ENCODE measurements at regions not wholly inside any gene's neighbourhood (a gene's known extent, or its start where the extent isn't known, plus 50 kb on each side); places are given as distances from the start of the nearest gene placed in this dataset.

DNA sequence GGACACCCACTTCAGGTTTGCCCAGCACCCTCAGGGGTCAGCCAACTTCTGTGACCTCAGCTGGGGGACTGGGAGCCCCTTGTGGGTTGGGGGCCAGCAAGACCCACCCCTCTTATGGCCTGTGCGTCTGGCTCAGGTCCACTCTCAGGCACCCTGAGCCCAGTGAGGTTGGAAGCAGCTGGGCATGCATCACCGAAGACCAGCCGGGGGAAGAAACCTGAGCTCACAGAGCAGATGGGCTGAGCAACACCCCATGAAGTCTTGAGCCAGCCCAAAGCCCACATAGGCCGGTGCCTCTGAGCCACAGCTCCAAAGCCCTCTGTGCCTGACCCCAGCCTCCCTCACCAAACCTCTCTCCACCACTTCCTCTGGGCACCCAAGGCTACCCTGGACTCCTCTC, 166.7 kb downstream of the RBFOX3 start:
- Histone ChIP-seq H3K27me3 (ENCODE audit: insufficient read depth, low read length) (peaks cover 4% of the 10 kb centered on the region), H3K36me3 (ENCODE audit: insufficient read depth, low read length) (no peaks in the 10 kb centered on the region), H3K4me3 (ENCODE audit: low read length) (no peak overlapping the region), H2AFZ (ENCODE audit: low read depth, low read length) (no peak overlapping the region), H3K9me3 (ENCODE audit: low read length) (no peaks in the 10 kb centered on the region), H3K4me1 (ENCODE audit: insufficient read depth, low read length) (no peaks in the 10 kb centered on the region)

DNA sequence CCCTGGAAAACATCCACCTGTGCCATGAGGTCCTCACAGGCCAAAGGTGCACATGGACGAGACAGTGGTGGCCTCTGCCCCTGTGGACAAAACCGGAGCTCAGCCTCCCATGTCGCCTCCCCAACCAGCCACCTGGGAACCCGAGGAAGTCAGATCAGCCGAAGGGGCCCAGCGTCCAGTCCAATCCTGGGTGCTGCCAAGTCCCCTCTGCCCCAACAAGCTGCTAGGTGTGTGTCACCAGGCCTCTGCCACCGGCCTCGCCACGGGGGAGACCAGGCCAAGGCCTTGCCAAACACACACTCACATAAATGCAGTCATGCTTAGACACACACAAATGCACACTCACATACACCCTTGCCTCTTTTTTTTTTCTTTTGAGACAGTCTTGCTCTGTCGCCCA, 167.8 kb downstream of the RBFOX3 start:
- Histone ChIP-seq H3K36me3 (ENCODE audit: insufficient read depth, low read length) (no peaks in the 10 kb centered on the region), H3K9me3 (ENCODE audit: low read length) (no peaks in the 10 kb centered on the region), H2AFZ (ENCODE audit: low read depth, low read length) (no peak overlapping the region), H3K4me3 (ENCODE audit: low read length) (no peak overlapping the region), H3K27me3 (ENCODE audit: insufficient read depth, low read length) (peaks cover 4% of the 10 kb centered on the region), H3K4me1 (ENCODE audit: insufficient read depth, low read length) (no peaks in the 10 kb centered on the region)

DNA sequence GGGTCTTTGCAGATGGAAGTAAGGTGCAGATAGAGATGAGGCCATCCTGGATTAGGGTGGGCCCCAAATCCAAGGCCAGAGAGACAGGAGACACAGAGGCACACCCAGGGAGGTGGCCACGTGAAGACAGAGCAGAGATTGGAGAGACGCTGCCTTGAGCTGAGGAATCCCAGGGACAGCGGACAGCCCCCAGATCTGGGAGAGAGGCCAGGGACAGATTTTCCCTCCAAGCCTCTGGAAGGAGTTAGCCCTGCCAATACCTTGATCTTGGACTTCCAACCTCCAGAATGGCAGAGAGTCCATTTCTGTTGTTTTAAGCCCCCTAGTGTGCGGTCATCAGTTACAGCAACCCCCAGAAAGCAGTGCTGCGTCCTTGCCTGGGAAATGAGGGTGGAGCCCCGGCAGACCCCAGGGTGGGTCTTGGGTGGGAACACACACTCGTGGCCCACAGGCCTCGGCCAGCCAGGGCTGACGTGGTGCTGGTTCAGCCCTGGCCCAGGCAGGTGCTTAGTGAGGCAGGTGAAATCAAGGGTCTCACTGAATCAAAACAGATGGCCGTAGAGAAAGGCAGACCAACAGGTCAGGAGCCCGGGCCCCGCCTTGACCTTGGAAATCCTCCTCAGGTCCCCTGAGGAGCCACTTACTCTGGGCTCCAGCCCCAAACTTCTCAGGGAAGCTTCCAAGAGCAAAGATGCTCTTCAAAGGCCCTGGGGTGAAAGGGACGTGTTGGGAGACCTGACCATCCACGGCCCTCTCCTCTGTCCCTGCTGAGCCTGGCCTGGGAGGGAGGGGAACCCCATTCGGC, 169.3 kb downstream of the RBFOX3 start:
- peaks cover 13% of the 10 kb centered on the region for H3K27me3 ChIP-seq (ENCODE audit: insufficient read depth, low read length)
- H3K4me3 ChIP-seq (ENCODE audit: low read length), result no peak overlapping the region
- no peaks in the 10 kb centered on the region for H3K4me1 ChIP-seq (ENCODE audit: insufficient read depth, low read length)
- no peaks in the 10 kb centered on the region for H3K9me3 ChIP-seq (ENCODE audit: low read length)
- H2AFZ ChIP-seq (ENCODE audit: low read depth, low read length), result no peak overlapping the region
- no peaks in the 10 kb centered on the region for H3K36me3 ChIP-seq (ENCODE audit: insufficient read depth, low read length)

DNA sequence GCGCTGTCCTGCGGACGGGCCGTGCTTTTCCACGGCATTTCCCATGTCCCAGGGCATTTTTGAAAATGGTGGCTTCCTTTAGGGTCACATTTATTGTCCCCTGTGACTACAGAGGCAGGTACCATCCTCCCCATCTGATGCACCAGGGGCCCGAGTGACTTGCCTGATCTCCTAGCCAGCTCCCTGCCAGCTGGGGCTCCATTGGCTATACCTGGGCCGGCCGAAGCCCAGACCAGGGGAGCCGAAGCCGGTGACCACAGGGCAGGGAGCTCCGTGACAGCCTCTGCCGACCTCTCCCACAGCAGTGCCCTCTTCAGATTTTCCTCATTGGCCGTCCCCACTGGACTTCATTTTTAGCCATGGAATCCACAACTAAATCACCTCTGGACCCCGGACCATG, 170.6 kb downstream of the RBFOX3 start:
- Histone ChIP-seq H3K4me3 (ENCODE audit: low read length) (no peak overlapping the region), H3K36me3 (ENCODE audit: insufficient read depth, low read length) (no peaks in the 10 kb centered on the region), H3K27me3 (ENCODE audit: insufficient read depth, low read length) (peaks cover 13% of the 10 kb centered on the region), H3K9me3 (ENCODE audit: low read length) (no peaks in the 10 kb centered on the region), H3K4me1 (ENCODE audit: insufficient read depth, low read length) (no peaks in the 10 kb centered on the region), H2AFZ (ENCODE audit: low read depth, low read length) (no peak overlapping the region)

DNA sequence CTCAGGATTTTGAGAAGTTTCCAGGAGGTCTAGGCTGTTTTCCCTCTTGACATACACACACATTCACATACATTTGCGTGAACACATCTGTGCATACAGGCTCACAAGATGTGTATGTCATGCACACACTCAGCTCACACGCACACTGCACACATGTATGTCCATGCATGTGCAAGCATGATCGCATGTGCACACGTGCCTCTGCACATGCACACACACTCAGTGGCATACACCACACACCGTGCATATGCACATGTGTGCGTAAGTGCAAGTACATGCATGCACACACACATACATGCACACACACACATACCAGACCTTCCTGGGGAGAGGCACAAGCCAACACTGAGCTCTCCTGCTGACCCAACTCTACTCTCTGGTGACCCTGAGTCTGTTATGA, 171.4 kb downstream of the RBFOX3 start:
- Histone ChIP-seq H3K27me3 (ENCODE audit: insufficient read depth, low read length) (peaks cover 13% of the 10 kb centered on the region), H3K4me1 (ENCODE audit: insufficient read depth, low read length) (no peaks in the 10 kb centered on the region), H3K4me3 (ENCODE audit: low read length) (no peak overlapping the region), H2AFZ (ENCODE audit: low read depth, low read length) (no peak overlapping the region), H3K9me3 (ENCODE audit: low read length) (no peaks in the 10 kb centered on the region), H3K36me3 (ENCODE audit: insufficient read depth, low read length) (no peaks in the 10 kb centered on the region)

DNA sequence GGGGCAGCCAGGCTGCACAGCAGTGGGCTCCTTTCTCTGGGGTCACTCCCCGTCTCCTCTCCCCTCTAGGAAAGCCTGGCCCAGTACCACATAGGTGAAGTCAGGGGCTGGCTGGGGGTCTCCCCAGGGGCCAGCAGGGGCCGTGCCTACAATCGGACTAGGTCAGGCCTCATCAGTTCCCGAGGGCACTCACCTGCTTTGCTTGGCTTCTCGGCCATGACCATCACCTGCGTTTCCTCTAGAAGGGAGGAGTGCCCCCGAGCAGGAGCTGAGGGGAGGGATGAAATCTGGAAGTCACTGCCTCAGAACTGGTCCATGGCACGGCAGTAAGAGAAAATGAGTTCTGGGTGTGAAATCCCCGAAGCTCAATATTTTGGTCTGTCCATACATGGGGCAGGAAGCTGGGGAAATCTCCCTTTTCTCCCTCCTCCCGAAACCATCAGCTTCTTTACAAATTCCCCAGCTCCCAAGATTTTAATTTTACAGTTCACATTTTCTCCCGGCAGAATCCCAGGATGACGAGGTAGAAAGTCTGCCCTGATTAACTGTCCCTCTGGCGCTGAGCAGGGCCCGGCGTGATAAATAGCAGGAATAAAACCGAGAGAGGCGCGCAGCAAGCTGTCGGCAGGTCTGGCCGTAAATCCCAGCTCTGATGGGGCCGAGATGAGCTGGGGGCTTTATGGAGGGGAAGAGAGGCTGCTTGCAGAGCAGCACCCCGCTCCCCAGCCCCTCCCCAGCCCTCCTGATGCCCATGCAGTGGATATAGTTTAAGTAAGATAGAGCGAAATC, 172.1 kb downstream of the RBFOX3 start:
- no peaks in the 10 kb centered on the region for H3K9me3 ChIP-seq (ENCODE audit: low read length)
- H3K4me1 ChIP-seq (ENCODE audit: insufficient read depth, low read length), result no peaks in the 10 kb centered on the region
- no peaks in the 10 kb centered on the region for H3K36me3 ChIP-seq (ENCODE audit: insufficient read depth, low read length)
- H3K27me3 ChIP-seq (ENCODE audit: insufficient read depth, low read length), result peaks cover 13% of the 10 kb centered on the region
- H3K4me3 ChIP-seq (ENCODE audit: low read length), result no peak overlapping the region
- H2AFZ ChIP-seq (ENCODE audit: low read depth, low read length), result no peak overlapping the region

DNA sequence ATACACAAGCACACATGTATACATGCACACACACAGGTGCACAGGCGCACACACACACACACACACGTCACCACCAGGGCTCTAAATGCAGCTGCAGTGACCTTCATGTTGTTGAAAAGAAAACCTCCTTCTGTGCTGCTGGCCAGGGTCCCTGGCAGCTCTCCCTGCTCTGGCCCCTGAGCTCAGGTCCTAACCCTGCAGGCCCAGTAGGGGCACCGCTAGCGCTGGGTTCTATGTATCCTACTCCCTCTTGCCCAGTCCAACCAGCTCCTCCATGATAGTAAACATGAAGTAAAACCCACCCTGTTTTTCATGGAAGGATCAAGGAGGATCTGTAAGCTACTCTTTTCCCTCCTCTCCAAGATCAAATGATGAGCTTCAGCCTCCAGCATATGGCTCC, 172.8 kb downstream of the RBFOX3 start:
- no peaks in the 10 kb centered on the region for H3K4me1 ChIP-seq (ENCODE audit: insufficient read depth, low read length)
- no peak overlapping the region for H3K4me3 ChIP-seq (ENCODE audit: low read length)
- H3K27me3 ChIP-seq (ENCODE audit: insufficient read depth, low read length), result peaks cover 13% of the 10 kb centered on the region

DNA sequence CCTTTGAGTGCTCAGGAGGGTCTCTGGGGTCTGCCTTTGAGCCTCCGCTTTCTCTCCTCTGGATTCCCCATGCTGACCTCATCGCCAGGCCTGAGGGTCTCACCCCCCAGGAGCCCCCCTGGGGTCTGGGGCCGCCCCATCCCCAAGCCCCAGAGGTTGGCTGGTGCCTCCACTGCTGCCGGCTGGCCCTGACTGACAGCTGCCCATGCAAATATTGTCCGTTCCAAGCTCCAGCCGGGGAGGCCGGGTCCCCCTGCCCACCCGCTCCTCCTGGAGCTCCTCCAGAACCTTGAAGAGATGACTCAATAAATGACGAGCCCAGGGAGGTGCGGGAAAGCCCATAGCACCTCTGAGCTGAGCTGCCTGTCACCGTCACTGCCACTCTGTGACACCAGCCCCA, 173.8 kb downstream of the RBFOX3 start:
- no peaks in the 10 kb centered on the region for H3K36me3 ChIP-seq (ENCODE audit: insufficient read depth, low read length)
- H2AFZ ChIP-seq (ENCODE audit: low read depth, low read length), result no peak overlapping the region
- no peaks in the 10 kb centered on the region for H3K4me1 ChIP-seq (ENCODE audit: insufficient read depth, low read length)
- H3K9me3 ChIP-seq (ENCODE audit: low read length), result no peaks in the 10 kb centered on the region
- H3K4me3 ChIP-seq (ENCODE audit: low read length), result no peak overlapping the region
- H3K27me3 ChIP-seq (ENCODE audit: insufficient read depth, low read length), result peaks cover 13% of the 10 kb centered on the region

More for the DNA sequence above, 172.8 kb downstream of the RBFOX3 start:
- H2AFZ ChIP-seq (ENCODE audit: low read depth, low read length), result no peak overlapping the region
- no peaks in the 10 kb centered on the region for H3K36me3 ChIP-seq (ENCODE audit: insufficient read depth, low read length)
- no peaks in the 10 kb centered on the region for H3K9me3 ChIP-seq (ENCODE audit: low read length)

DNA sequence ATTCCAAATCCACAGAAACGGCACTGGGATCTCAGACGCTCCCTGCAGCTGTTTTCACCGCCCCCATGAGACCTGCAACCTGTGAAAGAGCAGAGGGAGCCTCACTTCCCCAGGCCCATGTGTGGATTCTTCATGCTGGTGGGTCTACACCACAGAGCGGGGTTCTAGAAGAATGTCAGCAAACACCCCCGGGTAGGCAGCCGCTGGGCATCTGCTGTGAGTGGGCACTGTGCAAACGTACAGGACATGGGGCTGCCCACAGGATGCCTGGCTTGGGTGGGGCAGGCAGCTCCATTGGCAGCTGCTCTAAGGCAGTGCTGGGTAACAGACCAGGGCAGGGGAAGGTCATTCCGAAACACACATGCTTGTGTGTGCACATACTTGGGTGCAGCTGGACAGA, 174.9 kb downstream of the RBFOX3 start:
- Histone ChIP-seq H3K27me3 (ENCODE audit: insufficient read depth, low read length) (peaks cover 12% of the 10 kb centered on the region), H2AFZ (ENCODE audit: low read depth, low read length) (no peak overlapping the region), H3K4me1 (ENCODE audit: insufficient read depth, low read length) (no peaks in the 10 kb centered on the region), H3K36me3 (ENCODE audit: insufficient read depth, low read length) (no peaks in the 10 kb centered on the region), H3K9me3 (ENCODE audit: low read length) (no peaks in the 10 kb centered on the region), H3K4me3 (ENCODE audit: low read length) (no peak overlapping the region)

DNA sequence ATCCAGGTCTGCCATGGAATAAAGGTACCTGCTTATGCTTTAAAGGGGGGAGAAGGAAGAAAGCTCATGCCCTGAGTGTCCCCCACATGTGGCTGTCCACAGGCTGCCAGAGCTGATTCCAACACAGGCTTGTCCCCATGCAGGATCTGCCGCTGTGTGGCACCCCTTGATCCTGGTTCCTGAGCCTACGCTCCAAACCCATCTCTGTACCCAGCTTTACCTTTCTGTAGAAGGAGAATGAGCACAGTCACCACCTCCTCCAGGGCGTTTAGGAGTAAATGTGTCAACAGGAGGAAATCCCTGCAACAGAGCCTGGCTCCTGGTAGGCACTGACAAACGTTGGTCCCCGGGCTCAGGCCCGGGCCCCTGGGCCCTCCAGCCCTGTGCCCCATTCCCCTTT, 175.6 kb downstream of the RBFOX3 start:
- H3K36me3 ChIP-seq (ENCODE audit: insufficient read depth, low read length), result no peaks in the 10 kb centered on the region
- H3K4me3 ChIP-seq (ENCODE audit: low read length), result no peak overlapping the region
- H3K9me3 ChIP-seq (ENCODE audit: low read length), result no peaks in the 10 kb centered on the region
- H3K4me1 ChIP-seq (ENCODE audit: insufficient read depth, low read length), result no peaks in the 10 kb centered on the region
- no peak overlapping the region for H2AFZ ChIP-seq (ENCODE audit: low read depth, low read length)
- H3K27me3 ChIP-seq (ENCODE audit: insufficient read depth, low read length), result peaks cover 9% of the 10 kb centered on the region

DNA sequence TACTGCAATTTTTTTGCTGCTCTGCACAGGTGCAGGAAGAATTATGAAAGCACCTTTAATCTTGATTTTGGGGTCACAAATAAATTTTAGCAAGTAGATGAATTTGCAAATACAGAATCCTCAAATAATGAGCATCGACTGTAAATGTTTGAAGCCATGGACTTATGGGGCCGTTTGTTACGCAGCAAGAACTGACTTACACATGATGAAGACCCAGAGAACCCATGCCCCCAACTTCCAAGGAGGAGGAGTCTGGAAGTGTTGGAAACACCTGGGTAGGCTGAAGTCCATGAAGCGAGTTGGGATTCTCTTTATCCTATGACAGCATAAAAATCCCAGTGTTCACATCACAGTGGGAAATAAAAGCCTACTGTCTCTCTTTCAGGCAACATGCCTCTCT, 176.6 kb downstream of the RBFOX3 start:
- H3K27me3 ChIP-seq (ENCODE audit: insufficient read depth, low read length), result peaks cover 9% of the 10 kb centered on the region
- H2AFZ ChIP-seq (ENCODE audit: low read depth, low read length), result no peak overlapping the region
- no peaks in the 10 kb centered on the region for H3K36me3 ChIP-seq (ENCODE audit: insufficient read depth, low read length)
- no peak overlapping the region for H3K4me3 ChIP-seq (ENCODE audit: low read length)
- H3K4me1 ChIP-seq (ENCODE audit: insufficient read depth, low read length), result no peaks in the 10 kb centered on the region
- no peaks in the 10 kb centered on the region for H3K9me3 ChIP-seq (ENCODE audit: low read length)

DNA sequence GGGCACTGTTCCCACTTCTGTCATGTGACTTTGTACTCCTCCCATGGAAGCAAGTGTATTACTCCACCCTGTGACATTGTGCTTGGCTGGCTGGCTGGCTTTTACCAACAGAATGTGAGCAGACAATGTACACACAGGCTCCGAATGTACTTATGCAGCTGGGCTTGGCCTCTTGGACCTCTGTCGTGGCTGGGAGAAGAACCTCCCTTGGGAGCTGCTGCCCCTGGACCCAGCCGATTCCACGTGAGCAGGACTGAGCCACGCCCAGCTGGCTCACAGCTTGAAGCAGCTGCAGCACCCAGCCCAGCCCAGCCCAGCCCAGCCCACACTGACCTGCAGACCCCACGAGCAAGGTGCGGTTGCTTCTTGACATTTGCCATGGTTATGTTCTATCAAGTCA, 177.5 kb downstream of the RBFOX3 start:
- Histone ChIP-seq H3K4me3 (ENCODE audit: low read length) (no peak overlapping the region), H3K4me1 (ENCODE audit: insufficient read depth, low read length) (no peaks in the 10 kb centered on the region), H3K9me3 (ENCODE audit: low read length) (no peaks in the 10 kb centered on the region), H2AFZ (ENCODE audit: low read depth, low read length) (no peak overlapping the region), H3K27me3 (ENCODE audit: insufficient read depth, low read length) (peaks cover 12% of the 10 kb centered on the region), H3K36me3 (ENCODE audit: insufficient read depth, low read length) (no peaks in the 10 kb centered on the region)

DNA sequence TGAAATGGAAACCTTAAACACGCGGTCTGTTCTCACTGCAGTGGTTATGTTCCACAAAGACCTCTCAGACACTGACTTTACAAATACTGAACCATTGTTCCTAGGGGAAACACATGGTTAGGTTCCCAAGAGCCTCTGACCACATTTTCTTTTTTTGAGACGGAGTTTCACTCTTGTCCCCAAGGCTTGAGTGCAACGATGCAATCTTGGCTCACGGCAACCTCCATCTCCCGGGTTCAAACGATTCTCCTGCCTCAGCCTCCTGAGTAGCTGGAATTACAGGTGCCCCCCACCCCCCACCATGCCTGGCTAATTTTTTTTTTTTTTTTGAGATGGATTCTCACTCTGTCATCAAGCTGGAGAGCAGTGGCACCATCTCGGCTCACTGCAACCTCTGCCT, 179.7 kb downstream of the RBFOX3 start:
- Histone ChIP-seq H2AFZ (ENCODE audit: low read depth, low read length) (no peak overlapping the region), H3K4me3 (ENCODE audit: low read length) (no peak overlapping the region), H3K27me3 (ENCODE audit: insufficient read depth, low read length) (peaks cover 3% of the 10 kb centered on the region), H3K4me1 (ENCODE audit: insufficient read depth, low read length) (no peaks in the 10 kb centered on the region), H3K9me3 (ENCODE audit: low read length) (no peaks in the 10 kb centered on the region), H3K36me3 (ENCODE audit: insufficient read depth, low read length) (no peaks in the 10 kb centered on the region)
